ENCODE measurements at regions not wholly inside any gene's neighbourhood (a gene's known extent, or its start where the extent isn't known, plus 50 kb on each side); places are given as distances from the start of the nearest gene placed in this dataset.

DNA sequence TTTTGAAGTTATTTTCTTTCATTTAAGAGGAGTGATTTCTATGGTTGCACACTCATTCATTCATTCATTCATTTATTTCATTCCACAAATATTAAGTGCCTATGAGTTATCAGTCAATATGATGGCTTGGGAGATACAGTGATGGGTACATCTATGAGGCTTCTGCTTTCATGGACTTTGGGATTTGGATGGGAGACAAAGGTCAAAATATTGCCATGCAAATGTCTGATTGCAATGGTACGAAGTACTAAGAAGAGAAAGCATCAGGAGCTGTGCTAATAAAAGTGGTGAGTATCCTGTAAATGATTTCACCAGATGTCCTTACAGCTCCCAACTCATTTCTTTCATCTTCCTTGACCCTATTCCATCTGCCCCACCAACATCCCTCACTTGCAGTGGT lies 174.4 kb upstream of the MEX3C start:
- Histone ChIP-seq H3K27me3 (replicated peaks; ENCODE audit: insufficient read depth, low read depth, low read length, poor library complexity) (no peaks in the 10 kb centered on the region), H3K36me3 (ENCODE audit: insufficient read depth, low read length, poor library complexity, severe bottlenecking) (no peaks in the 10 kb centered on the region), H3K4me3 (ENCODE audit: low read depth, low read length, poor library complexity, severe bottlenecking) (no peak overlapping the region), H3K4me1 (ENCODE audit: insufficient read depth, low read length, poor library complexity, severe bottlenecking) (no peaks in the 10 kb centered on the region), H3K9me3 (ENCODE audit: low read depth, low read length, poor library complexity, severe bottlenecking) (no peaks in the 10 kb centered on the region), H3K27ac (ENCODE audit: low read depth, low read length, poor library complexity, severe bottlenecking) (no peak overlapping the region)
- TF ChIP-seq EZH2 (IDR thresholded peaks at IDR 0.05; ENCODE audit: borderline replicate concordance, low read depth, low read length, poor library complexity, severe bottlenecking): no peak
- TF ChIP-seq, protein P1, sequence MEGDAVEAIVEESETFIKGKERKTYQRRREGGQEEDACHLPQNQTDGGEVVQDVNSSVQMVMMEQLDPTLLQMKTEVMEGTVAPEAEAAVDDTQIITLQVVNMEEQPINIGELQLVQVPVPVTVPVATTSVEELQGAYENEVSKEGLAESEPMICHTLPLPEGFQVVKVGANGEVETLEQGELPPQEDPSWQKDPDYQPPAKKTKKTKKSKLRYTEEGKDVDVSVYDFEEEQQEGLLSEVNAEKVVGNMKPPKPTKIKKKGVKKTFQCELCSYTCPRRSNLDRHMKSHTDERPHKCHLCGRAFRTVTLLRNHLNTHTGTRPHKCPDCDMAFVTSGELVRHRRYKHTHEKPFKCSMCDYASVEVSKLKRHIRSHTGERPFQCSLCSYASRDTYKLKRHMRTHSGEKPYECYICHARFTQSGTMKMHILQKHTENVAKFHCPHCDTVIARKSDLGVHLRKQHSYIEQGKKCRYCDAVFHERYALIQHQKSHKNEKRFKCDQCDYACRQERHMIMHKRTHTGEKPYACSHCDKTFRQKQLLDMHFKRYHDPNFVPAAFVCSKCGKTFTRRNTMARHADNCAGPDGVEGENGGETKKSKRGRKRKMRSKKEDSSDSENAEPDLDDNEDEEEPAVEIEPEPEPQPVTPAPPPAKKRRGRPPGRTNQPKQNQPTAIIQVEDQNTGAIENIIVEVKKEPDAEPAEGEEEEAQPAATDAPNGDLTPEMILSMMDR (conservative IDR thresholded peaks at IDR 0.05; ENCODE audit: low read depth, low read length): no peak
- BruUV-seq (replicated peaks): no TSS peak
- POLR2A ChIA-PET (ENCODE audit: low non-redundant PET): no interaction called here
- no peak for DNase-seq (ENCODE audit: low spot score)
- CTCF ChIA-PET: no interaction called here
- intact Hi-C loops (cut with micrococcal nuclease; ENCODE audit: unreplicated experiment): no loop called here

DNA sequence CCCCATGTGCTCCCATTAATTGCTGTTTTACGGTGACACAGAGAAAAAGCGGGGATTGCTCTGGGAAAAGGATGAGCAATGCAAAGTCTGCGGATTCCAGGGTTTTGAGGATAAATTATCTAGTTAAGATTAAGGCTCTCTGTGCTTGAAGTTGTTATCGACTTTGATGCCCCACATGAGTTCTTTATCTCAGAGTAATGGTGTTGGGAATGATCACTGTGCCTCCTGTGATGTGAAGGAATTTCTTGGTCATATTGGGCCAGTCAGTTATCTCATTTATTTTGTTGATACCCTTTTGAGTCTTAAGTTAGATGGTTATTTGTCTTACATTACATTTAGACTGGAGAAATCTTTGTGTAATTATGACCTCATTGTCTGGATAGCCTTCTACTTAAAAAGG lies 184.6 kb upstream of the MEX3C start:
- Histone ChIP-seq H3K27ac (ENCODE audit: low read depth, low read length, poor library complexity, severe bottlenecking) (no peak overlapping the region), H3K4me1 (ENCODE audit: insufficient read depth, low read length, poor library complexity, severe bottlenecking) (peaks cover 10% of the 10 kb centered on the region), H3K9me3 (ENCODE audit: low read depth, low read length, poor library complexity, severe bottlenecking) (no peaks in the 10 kb centered on the region), H3K4me3 (ENCODE audit: low read depth, low read length, poor library complexity, severe bottlenecking) (no peak overlapping the region), H3K36me3 (ENCODE audit: insufficient read depth, low read length, poor library complexity, severe bottlenecking) (no peaks in the 10 kb centered on the region), H3K27me3 (replicated peaks; ENCODE audit: insufficient read depth, low read depth, low read length, poor library complexity) (no peaks in the 10 kb centered on the region)
- BruUV-seq (replicated peaks): no TSS peak
- ChIA-PET CTCF (no interaction called here), POLR2A (ENCODE audit: low non-redundant PET) (no interaction called here)
- intact Hi-C loops (cut with micrococcal nuclease; ENCODE audit: unreplicated experiment): no loop called here
- no peak for TF ChIP-seq EZH2 (IDR thresholded peaks at IDR 0.05; ENCODE audit: borderline replicate concordance, low read depth, low read length, poor library complexity, severe bottlenecking)
- TF ChIP-seq, protein P1 (conservative IDR thresholded peaks at IDR 0.05; ENCODE audit: low read depth, low read length): no peak
- DNase-seq (ENCODE audit: low spot score): no peak

DNA sequence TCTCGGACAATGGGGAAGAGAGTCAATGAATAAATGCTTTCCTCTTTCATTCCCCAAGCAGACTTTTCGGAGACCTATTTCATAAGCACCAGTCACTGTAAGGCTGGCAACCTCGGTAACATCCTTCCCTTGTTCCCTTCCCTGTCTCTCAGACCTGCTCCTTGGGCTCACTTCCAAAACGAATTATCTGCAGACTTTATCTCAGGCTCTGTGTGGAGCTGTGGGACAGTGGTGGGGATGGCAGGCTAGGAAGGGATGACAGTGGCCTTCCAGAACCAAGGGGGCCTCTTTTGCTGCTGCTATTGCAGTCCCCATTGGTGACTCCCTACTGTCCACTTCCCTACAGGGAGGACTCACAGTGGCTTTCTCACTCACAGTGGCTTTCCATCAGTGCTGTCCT lies 185.6 kb upstream of the MEX3C start:
- Histone ChIP-seq H3K27me3 (replicated peaks; ENCODE audit: insufficient read depth, low read depth, low read length, poor library complexity) (no peaks in the 10 kb centered on the region), H3K36me3 (ENCODE audit: insufficient read depth, low read length, poor library complexity, severe bottlenecking) (no peaks in the 10 kb centered on the region), H3K4me3 (ENCODE audit: low read depth, low read length, poor library complexity, severe bottlenecking) (no peak overlapping the region), H3K9me3 (ENCODE audit: low read depth, low read length, poor library complexity, severe bottlenecking) (no peaks in the 10 kb centered on the region), H3K27ac (ENCODE audit: low read depth, low read length, poor library complexity, severe bottlenecking) (no peak overlapping the region), H3K4me1 (ENCODE audit: insufficient read depth, low read length, poor library complexity, severe bottlenecking) (peaks cover 10% of the 10 kb centered on the region)
- BruUV-seq (replicated peaks): no TSS peak
- intact Hi-C loops (cut with micrococcal nuclease; ENCODE audit: unreplicated experiment): no loop called here
- POLR2A ChIA-PET (ENCODE audit: low non-redundant PET): interaction anchor here (0.6 kb wide), 1 partner anchor 609 kb away, joined by 5 read pairs; no protein-coding TSS in a partner anchor
- DNase-seq (ENCODE audit: low spot score): peak; percentile 29
- CTCF ChIA-PET: no interaction called here
- TF ChIP-seq, protein P1 (conservative IDR thresholded peaks at IDR 0.05; ENCODE audit: low read depth, low read length): no peak
- no peak for TF ChIP-seq EZH2 (IDR thresholded peaks at IDR 0.05; ENCODE audit: borderline replicate concordance, low read depth, low read length, poor library complexity, severe bottlenecking)

Measured in A673 (cell line).